ENCODE measurements at regions not wholly inside any gene's neighbourhood (a gene's known extent, or its start where the extent isn't known, plus 50 kb on each side); places are given as distances from the start of the nearest gene placed in this dataset.

GRCh38 chr6:62968834-62969233 lies 242.4 kb upstream of the FKBP1C start:
- no peaks in the 10 kb centered on the region for H3K4me1 Mint-ChIP-seq
- Histone ChIP-seq H2AFZ (no peak overlapping the region), H3K27ac (ENCODE audit: low read depth) (no peak overlapping the region), H3K27me3 (ENCODE audit: insufficient read depth) (no peaks in the 10 kb centered on the region), H3F3A (replicated peaks; ENCODE audit: low read depth) (no peaks in the 10 kb centered on the region), H3K4me3 (no peak overlapping the region), H4K20me1 (replicated peaks; ENCODE audit: insufficient read depth) (no peaks in the 10 kb centered on the region), H3K79me2 (replicated peaks; ENCODE audit: insufficient read depth) (no peaks in the 10 kb centered on the region), H3K4me2 (no peak overlapping the region), H3K4me1 (ENCODE audit: insufficient read depth) (no peaks in the 10 kb centered on the region), H3K9me2 (ENCODE audit: insufficient read depth) (0 out of 2 replicates have a peak, but pooled peaks cover 3% of the 10 kb centered on the region), H3K36me3 (ENCODE audit: insufficient read depth) (no peaks in the 10 kb centered on the region)
- no peak for ATAC-seq
- H3K36me3 Mint-ChIP-seq (ENCODE audit: low read depth) = no peaks in the 10 kb centered on the region; the same call in 2 of the 3 replicates
- H3K27ac Mint-ChIP-seq = no peak overlapping the region
- peaks cover 3% of the 10 kb centered on the region for H3K27me3 Mint-ChIP-seq (ENCODE audit: insufficient read depth, low read depth, poor library complexity)
- DNase-seq (ENCODE audit: low spot score) = no peak
- no peak overlapping the region for H3K4me3 Mint-ChIP-seq
- TF ChIP-seq CREB1 (CRISPR knock-in tag; IDR thresholded peaks at IDR 0.05; ENCODE audit: low read depth) (no peak), ZNF114 (CRISPR knock-in tag; IDR thresholded peaks at IDR 0.05) (no peak), JUNB (IDR thresholded peaks at IDR 0.05; ENCODE audit: unreplicated experiment) (no peak), POLR2AphosphoS5 (IDR thresholded peaks at IDR 0.05; ENCODE audit: low read depth) (no peak), NANOG (IDR thresholded peaks at IDR 0.05; ENCODE audit: borderline replicate concordance) (no peak), REST (IDR thresholded peaks at IDR 0.05; ENCODE audit: unreplicated experiment) (no peak), CTCF (conservative IDR thresholded peaks at IDR 0.05; ENCODE audit: low read depth in 2 of 2) (no peak), EZH2phosphoT487 (IDR thresholded peaks at IDR 0.05; ENCODE audit: unreplicated experiment) (no peak), ZNF462 (CRISPR knock-in tag; IDR thresholded peaks at IDR 0.05) (no peak), EZH2 (IDR thresholded peaks at IDR 0.05; ENCODE audit: low read depth, unreplicated experiment) (no peak), ETS1 (IDR thresholded peaks at IDR 0.05) (no peak), STAT1 (IDR thresholded peaks at IDR 0.05; ENCODE audit: unreplicated experiment) (no peak), ZNF331 (CRISPR knock-in tag; IDR thresholded peaks at IDR 0.05; ENCODE audit: low read depth) (no peak)
- peaks cover 17% of the 10 kb centered on the region; the same call in 2 of the 3 replicates for H3K9me3 Mint-ChIP-seq
